ENCODE measurements at regions not wholly inside any gene's neighbourhood (a gene's known extent, or its start where the extent isn't known, plus 50 kb on each side); places are given as distances from the start of the nearest gene placed in this dataset.

DNA sequence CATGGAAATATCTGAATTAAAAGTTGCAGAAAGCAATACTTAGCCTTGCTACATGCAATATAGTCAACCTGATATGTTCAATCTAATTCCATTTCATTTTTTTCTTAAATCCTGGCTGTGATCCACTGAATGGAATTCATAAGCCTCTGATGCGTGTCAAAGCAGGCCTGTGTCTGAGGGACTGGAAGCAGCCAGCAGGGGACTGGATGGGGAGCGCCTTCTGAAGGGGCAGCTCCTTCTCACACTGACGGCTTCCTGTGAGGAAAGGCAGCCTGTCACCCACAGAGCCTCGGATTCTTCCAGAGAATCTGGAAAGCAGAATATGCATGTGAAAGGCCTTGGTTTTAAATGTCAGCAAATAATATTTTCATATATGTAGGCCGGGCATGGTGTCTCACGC is 73.5 kb downstream of the KCNF1 start:
- DNase-seq (ENCODE audit: low read depth) = no peak

DNA sequence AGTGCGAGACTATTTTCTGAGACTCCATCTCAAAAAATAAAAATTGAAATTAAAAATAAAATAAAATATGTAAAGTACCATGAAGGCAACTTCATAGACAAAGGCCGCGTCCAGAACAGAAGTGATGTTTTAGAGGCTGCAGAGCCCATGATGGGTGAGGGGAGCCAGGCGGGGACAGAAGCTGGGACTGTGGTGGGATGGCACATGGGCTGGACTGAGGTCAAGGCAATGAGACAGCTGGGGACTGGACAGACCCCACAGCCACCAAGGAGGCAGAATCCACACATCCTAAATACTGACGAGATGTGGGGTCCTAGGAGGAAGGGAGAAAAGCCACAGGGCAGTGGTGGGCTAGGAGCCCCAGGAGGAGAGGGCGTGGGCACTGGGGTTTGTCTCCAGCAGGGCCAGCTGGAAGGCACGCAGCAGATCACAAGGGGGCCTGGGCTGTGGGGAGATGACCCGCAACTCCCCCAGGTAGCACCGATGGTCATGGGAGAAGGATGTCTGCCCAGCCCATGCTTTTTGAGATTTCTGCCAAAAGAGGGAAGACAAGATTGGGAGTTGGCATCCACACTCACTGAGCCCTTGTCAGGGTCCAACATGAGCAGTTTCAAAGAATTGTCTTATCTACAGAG is 74.3 kb downstream of the KCNF1 start:
- DNase-seq (ENCODE audit: low read depth) = no peak

DNA sequence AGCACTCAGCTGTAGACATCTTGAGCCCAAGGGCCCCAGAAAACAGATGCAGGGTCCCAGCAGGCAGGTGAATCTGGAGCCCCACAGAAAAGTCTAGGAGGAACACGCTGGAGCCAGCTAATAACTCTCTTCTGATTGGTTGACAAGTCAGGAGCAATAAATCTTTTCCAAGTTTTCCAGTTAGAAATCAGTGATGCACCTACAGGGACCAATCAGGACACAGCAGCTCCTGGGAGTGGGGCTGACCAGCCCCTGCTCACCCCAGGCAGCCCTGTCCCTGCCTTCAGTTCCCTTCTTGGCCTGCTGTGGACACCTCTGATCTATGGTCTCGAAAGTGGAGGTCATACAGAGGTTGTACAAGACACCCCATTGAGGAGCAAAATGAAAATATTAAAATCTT is 75.7 kb downstream of the KCNF1 start:
- no peak for DNase-seq (ENCODE audit: low read depth)

DNA sequence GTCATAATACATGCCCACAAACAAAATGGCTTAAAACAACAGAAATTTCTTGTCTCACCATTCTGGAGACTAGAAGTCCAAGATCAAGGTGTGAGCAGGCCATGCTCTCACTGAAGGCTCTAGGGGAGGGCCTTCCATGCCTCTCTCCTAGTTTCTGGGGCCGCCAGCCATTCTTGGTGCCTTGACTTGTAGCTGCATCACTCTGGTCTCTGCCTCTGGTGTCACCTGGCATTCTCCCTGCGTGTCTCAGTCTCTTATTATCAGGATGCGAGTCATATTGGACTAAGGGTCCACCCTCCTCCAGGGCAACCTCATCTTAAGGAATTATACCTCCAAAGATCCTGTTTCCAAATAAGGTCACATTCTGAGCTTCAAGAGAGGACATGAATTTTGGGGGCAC is 76.1 kb downstream of the KCNF1 start:
- no peak for DNase-seq (ENCODE audit: low read depth)

DNA sequence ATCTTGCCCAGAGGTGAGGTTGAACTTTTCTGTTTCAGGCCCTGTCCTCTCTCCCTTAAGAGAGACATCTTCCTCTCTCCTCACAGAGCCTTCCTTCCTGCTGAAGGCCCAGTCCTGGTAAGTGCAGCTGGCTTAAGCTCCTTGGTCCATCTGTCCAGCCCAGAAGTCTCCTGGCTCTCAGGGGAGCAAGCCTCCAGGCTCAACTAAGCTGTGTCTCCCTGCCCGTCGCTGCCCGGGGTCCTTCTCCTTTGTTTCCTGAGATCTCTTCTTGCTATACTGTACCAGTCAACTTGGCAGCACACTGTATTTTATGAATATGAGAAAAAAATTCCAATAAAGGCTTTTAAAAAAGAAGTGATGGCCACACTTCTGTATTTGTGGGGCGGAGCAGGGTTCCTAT is 77.4 kb downstream of the KCNF1 start:
- DNase-seq (ENCODE audit: low read depth) = no peak

DNA sequence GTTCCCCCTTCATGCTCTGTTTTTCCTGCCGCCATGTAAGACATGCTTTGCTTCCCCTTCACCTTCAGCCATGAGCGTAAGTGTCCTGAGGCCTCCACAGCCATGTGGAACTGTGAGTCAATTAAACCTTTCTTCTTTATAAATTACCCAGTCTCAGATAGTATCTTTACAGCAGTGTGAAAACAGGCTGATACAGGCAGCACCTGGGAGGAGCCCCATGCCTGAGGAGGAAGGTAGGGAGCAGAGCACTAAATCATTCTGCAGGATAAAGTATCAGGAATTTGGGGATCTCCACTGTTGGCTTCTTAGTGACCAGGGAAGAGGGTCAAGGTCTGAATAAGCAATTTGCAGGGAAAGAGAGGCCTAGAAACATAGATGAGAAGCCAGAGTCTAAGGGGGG is 78.0 kb downstream of the KCNF1 start:
- no peak for DNase-seq (ENCODE audit: low read depth)

DNA sequence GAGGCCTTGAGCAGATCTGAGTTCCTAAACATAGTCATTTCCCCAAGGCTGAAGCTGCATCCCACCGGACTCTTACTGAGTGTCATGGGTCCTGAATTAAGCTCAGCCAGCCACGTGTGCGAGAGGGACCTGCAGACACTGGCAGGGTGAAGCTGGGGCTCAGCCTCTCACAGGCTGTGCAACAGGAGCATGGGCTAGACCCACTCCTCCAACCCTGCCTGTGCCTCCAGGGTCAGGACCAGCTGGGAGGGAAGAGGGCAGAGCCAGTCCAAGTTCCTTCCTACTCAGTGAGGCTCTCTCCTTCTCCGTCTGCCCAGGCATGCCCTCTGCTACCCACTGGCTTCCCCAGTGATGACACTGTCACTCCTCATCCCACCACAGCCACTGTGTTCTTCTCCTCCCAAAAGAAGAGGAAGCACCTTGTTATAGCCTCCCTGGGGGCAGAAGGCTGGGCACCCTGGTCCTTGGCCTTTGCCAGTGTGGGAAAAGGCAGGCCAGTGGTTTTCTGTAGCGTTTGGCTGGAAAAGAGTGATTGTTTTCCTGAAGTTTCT is 78.9 kb downstream of the KCNF1 start:
- no peak for DNase-seq (ENCODE audit: low read depth)

DNA sequence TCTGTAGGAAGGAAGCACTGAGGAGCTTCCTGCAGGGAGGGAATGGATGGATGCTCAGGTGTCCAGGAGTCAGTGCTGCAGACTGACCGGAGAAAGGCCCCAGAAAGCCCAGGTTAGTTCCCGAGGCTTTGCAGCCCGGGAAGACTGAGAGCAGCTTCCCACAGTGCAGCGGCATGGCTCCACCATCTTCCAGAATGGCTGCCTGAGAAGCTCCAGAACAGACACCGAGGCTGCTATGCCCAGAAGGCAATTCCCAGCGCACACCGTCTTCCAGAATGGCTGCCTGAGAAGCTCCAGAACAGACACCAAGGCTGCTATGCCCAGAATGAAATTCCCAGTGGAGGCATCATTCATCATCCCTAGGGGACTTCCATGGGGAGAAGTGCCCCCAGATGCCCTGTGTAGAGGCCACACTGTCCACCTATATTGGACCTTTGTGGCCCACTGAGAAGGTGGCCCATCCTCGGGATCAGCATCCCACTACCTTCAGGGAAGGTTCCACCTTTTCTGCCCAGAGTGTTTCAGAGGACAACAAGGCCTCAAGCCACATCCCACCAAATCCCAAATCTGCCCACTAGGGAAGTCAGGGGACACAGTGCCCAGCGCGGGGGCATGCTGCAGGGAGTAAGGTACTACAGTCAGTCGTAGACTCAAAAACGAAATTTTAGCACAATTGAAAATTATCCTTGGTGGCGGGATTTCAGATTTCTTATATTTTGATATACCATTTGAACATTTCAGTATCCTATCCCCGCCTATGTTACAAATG is 80.5 kb downstream of the KCNF1 start:
- no peak for DNase-seq (ENCODE audit: low read depth)

DNA sequence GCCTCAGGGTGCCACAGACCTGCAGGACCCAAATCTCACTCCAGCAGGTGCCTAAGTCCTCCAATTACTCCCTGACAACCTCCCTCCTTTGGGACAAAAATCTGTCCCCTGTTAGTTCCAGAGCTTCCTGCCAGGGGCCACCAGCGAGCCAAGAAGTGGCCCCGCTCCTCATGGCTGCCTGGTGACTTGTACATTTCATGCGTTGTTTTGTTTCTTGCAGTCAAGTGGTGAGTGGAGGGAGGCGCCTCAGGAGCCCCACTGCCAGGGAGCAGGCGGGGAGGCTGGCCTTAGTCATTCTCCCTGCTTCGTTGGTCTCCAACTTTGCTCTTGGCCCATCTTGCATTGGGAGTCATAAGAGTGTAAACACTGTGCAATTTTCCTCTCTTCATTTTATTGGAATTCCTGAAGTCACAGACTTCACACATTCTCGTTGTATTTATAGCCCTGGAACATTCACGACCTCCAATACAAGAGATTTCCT is 81.3 kb downstream of the KCNF1 start:
- peak; percentile 74 for DNase-seq (ENCODE audit: low read depth)

DNA sequence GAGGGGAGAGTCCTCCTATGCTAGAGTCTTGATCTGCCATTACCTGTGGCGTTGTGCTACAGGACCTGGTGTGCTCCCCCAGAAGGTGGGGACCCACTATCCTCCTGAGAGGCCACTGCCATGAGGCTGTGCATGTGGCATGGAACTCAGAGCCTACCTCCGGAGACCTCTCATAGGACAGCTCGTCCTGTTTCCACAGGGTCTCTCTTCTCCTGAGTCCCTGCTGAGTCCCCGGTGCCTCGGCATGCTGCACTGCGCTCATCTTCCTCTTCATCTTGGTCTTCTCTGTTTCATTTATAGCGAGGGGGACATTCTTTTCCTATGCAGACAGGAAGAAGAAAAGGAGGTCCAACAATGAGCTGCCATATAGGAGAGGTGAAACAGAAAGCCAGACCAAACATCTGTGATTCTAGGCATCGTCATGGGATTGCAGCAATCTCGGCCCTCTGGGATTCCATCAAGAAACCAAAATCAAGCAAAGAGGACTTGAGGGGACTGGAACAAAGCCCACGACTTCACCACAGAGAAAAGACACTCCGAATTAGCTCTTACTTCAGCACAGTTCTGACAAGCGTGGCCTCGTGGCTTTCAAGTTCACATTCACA is 83.7 kb downstream of the KCNF1 start:
- DNase-seq (ENCODE audit: low read depth) = no peak

DNA sequence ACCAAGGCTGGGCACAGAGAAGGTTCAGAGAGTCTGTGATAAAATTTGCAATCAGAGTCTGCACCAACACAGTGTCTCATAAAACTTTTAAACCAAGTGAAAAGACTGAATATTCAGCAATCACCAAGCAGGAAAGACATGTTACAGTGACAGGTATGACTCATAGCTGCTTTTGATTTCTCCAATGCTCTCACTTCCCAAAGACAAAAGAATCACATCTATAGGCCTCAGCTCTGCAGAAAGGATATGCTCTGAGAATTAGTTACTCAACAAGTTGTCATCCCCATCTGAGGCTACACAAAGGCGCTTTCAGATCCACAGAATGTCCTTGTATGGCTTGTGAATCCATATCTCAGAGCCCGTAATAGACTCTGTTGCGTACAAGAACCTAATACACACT is 92.5 kb downstream of the KCNF1 start:
- peak; percentile 84 for DNase-seq (ENCODE audit: low read depth)

DNA sequence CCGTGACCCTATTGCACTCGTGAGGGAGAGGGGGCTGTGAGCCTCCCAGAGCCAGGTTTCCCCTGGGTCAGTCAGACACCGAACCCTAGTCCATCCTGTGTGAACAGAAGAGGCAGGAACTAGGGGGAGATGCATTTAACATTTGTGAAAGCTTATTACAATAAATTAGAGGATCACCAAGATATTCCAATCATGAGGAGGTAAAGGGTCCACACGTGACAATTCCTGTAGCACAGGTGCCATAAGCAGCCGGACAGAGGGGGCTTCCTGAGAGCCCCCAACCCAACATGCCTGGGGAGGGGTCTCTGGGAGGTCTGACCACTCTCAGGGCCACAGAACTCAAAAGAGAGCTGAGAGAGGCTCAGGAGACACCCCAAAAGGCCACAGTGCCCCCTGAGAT is 93.3 kb downstream of the KCNF1 start:
- no peak for DNase-seq (ENCODE audit: low read depth)

DNA sequence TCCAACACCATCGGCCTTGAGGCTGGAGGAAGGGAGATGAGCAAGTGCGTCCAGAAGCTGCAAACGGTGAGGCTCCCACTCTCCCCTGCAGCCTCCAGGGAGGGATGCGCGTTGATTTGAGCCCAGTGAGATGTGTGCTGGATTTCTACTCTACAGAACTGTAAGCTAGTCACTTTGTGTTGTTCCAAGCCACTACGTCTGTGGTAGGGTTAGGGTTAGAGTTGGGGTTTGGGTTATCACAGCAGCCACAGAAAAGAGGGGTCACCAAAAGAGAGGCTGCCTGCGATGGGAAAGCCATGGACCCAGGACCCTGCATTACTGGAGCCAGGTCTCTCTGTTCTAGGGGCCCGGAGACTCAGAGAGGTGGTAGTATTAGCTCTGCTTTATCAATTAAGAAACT is 94.5 kb downstream of the KCNF1 start:
- DNase-seq (ENCODE audit: low read depth) = no peak

DNA sequence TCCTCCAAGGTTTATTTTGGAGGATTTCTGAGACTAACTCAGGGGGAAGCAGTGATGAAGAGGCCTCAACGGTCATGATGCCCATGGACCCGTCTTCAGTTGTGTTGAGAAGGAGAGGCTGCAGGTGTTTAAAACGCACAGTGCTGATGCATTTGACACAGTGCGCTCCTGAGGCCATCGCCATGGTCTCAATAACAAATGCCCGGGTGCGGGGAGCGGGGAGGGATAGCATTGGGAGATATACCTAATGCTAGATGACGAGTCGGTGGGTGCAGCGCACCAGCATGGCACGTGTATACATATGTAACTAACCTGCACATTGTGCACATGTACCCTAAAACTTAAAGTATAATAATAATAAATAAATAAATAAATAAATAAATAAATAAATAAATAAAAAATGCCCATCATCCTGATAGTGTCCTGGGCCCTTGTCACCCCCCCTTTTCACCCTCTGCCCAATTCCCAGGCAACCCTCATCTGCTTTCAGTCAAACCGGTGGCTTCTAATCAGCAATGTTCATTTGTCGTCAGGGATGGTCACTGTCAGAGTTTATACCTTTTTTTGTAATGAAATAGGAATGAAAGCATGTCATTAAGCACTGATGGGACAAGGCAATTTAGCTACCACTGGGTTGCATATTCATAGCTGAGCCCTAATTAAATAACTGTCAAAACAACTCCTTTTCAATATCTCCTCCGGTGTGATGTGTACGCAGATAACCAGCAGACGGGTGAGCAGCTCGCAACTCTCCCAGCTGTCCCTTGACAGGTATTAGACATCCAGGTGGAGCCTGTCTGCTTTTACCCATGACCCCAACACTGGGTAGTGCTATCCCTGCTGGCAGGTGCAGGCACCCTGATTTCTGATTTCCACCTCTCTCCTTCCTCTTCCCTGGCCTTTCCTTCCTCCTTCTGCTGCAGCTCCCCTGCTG is 95.9 kb downstream of the KCNF1 start:
- DNase-seq (ENCODE audit: low read depth) = no peak

DNA sequence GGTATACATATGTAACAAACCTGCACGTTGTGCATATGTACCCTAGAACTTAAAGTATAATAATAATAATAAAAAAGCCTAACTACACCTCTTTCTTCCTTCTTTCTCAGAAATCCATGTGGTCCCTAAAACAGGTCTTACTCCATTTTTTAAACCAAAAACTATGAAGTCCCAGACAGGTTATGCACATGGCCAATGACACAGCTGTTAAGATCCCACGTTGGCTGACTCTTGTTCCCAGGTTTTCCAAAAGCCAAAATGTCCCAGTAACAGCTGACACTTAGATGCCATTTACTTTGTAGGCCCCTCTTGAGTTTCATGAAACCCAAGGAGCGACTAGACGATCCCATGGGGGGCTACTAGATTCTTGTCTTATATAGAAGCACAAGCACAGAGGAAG is 97.0 kb downstream of the KCNF1 start:
- no peak for DNase-seq (ENCODE audit: low read depth)

DNA sequence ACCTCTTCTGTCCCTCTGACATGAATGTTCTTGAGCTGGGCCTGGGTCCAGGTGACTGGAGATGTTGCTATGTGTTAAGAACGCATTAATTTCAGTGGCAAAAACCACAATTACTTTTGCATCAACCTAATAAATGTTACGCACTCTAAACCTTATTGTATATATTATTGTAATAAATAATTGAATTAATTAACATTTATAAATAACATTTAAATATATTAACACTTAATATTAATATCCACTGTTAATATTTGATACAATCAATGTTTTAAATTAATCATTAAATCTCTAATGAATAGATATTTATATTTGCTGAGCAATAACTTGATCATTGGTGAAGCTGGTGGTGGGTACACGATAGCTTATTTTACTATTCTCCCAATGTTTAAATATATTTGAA is 97.4 kb downstream of the KCNF1 start:
- DNase-seq (ENCODE audit: low read depth) = no peak

DNA sequence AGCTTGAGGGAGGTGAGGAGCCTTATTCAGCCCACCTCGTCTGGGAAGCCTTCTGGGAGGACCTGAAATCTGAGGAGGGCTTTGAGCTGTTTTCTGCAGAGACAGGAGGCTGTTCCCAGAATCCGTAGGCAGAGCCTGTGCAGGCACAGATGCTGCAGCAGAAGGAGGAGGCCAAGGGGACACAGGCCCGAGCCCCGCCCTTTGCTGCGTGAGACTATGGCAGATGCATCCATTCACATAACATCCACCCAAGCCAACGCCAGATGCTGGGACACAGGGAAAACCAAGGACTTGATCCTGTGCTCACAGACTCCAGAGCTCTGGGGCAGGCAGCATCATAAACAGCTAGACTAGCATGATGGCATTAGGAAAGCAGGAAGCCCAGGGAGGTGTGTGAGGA is 98.2 kb downstream of the KCNF1 start:
- no peak for DNase-seq (ENCODE audit: low read depth)

DNA sequence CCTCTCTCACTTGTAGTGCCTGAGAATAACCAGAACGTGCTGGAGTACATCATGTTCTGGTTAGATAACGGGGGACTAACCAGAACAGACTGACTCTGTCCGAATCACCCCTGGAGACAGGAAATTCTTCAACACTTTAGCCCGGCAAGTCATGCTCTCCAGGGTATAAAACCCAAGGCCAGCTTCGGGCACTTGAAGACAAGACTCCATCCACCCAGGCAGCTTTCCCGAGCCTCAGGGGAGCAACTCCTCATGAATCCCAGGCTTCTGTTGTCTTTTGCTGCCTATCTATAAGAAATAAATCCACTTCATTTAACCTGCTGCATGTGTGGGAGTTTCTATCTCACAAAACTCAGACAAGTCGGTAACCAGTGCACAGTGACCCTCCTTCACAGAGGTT is 99.6 kb downstream of the KCNF1 start:
- DNase-seq (ENCODE audit: low read depth) = no peak

DNA sequence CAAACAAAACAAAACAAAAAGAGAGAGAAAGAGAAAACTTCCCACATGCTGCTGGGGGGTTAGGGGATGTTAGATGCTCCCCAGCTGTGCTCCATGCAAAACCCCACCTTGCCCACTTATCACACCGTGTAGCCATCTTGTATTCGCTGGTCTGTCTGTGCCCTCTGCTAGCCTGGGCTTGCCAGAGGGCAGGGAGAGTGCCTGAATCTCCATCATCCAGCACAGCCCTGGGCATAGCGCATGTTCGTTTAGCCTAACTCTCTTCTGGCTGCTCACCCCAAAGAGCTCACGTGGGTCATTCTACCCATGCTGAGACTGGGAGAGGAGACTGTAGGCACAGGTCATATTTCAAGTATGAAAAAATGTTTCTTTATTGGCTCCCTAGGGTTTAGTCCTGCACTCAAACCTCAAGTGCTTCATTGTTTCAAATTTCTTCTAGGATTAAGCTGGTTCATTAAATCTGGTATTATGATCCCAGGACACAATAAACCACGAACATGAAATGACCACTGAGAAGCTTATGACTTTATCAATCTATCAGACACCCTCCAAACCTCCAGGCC is 100.5 kb downstream of the KCNF1 start:
- no peak for DNase-seq (ENCODE audit: low read depth)

DNA sequence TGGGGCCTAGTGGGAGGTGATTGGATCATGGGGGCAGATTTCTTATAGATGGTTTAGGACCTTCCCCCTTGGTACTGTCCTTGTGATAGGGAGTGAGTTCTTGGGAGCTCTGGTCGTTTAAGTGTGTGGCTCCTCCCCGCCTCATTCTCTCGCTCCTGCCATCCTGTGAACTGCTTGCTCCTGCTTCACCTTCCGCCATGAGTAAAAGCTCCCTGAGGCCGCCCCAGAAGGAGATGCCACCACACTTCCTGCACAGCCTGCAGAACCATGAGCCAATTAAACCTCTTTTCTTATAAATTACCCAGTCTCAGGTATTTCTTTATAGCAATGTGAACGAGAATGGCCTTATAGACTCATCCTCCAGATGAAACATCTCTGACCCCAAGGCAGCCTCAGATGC is 101.5 kb downstream of the KCNF1 start:
- no peak for DNase-seq (ENCODE audit: low read depth)

DNA sequence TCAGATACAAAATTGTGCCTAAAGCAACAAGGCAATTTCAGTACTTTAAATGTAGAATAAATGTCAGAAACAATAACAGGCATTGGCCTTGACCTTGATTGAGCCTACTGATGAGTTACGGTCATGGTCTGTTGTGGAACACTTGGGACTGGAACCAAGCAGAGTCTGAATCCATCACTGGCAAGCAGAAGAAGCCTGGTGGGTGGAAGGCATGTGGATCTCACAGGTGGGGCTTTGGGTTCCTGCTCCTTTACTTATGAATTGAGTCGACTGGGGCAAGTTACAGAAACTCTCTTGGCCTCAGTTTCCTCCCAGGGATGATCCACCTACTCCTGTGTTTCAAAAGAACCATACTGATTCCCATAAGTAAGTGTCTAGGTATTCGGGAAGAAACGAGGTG is 102.3 kb downstream of the KCNF1 start:
- no peak for DNase-seq (ENCODE audit: low read depth)

All from renal cortical epithelial cell (primary cell).